KMS-11 (cell line): ENCODE measurements at regions not wholly inside any gene's neighbourhood (a gene's known extent, or its start where the extent isn't known, plus 50 kb on each side); places are given as distances from the start of the nearest gene placed in this dataset.

Experiments
- H2AFZ ChIP-seq: fragments of 200-600 bp; sonication (generic); 2 replicates; pipeline ENCODE4 v1.6.1; 2016; ENCODE audit warnings: antibody characterized with exemption, mixed run types, low read depth
- H3K27ac ChIP-seq: fragments of 200-600 bp; sonication (generic); 2 replicates; pipeline ENCODE4 v1.6.1; 2016; ENCODE audit warnings: mild to moderate bottlenecking, mixed run types
- H3K27me3 ChIP-seq: fragments of 200-600 bp; sonication (generic); 2 replicates; pipeline ENCODE4 v1.6.1; 2017; ENCODE audit warnings: mild to moderate bottlenecking, low read depth, mixed run types, moderate library complexity; ENCODE audit not compliant: insufficient read depth
- H3K36me3 ChIP-seq: fragments of 200-600 bp; sonication (generic); 2 replicates; pipeline ENCODE4 v1.6.1; 2017; ENCODE audit warnings: mild to moderate bottlenecking, mixed run types; ENCODE audit not compliant: insufficient read depth
- H3K4me1 ChIP-seq: fragments of 200-600 bp; sonication (generic); 2 replicates; pipeline ENCODE4 v1.6.1; 2016; ENCODE audit warnings: mild to moderate bottlenecking, low read depth, mixed run types; ENCODE audit not compliant: poor library complexity, severe bottlenecking
- H3K4me2 ChIP-seq: fragments of 200-600 bp; sonication (generic); 2 replicates; pipeline ENCODE4 v1.7.0; 2016; ENCODE audit warnings: mild to moderate bottlenecking, mixed run types
- H3K4me3 ChIP-seq: fragments of 200-600 bp; sonication (generic); IDR thresholded peaks from 2 replicates; pipeline ENCODE4 v1.6.1; 2017; ENCODE audit warnings: low read depth, low read length, mixed read lengths; ENCODE audit not compliant: insufficient read depth
- H3K79me2 ChIP-seq: fragments of 200-600 bp; sonication (generic); 2 replicates; pipeline ENCODE4 v1.6.1; 2016; ENCODE audit warnings: low read depth, mixed run types; ENCODE audit not compliant: insufficient read depth
- H3K9ac ChIP-seq: fragments of 200-600 bp; sonication (generic); 2 replicates; pipeline ENCODE4 v1.6.1; 2016; ENCODE audit warnings: mild to moderate bottlenecking, mixed run types
- H4K20me1 ChIP-seq: fragments of 200-600 bp; sonication (generic); 2 replicates; pipeline ENCODE4 v1.6.1; 2016; ENCODE audit warnings: mild to moderate bottlenecking, mixed run types; ENCODE audit not compliant: insufficient read depth
- CTCF ChIP-seq: fragments of 200-600 bp; sonication (generic); conservative IDR thresholded peaks from 2 replicates; pipeline ENCODE4 v1.6.1; 2017; ENCODE audit warnings: low read depth, mild to moderate bottlenecking, antibody characterized with exemption, low read length, moderate library complexity, mixed read lengths

GRCh38 chr4:125420526-125420925 lies 105.8 kb downstream of the FAT4 start:
- Histone ChIP-seq H2AFZ (no peak overlapping the region), H3K9ac (no peak overlapping the region), H4K20me1 (no peaks in the 10 kb centered on the region), H3K79me2 (no peaks in the 10 kb centered on the region), H3K4me2 (no peak overlapping the region), H3K4me1 (no peaks in the 10 kb centered on the region), H3K36me3 (no peaks in the 10 kb centered on the region), H3K27me3 (no peaks in the 10 kb centered on the region), H3K27ac (no peak overlapping the region), H3K4me3 (no peak overlapping the region)
- no peak for TF ChIP-seq CTCF

- Histone ChIP-seq H4K20me1 (no peaks in the 10 kb centered on the region), H3K4me1 (no peaks in the 10 kb centered on the region), H3K36me3 (no peaks in the 10 kb centered on the region), H3K27me3 (no peaks in the 10 kb centered on the region), H3K27ac (no peak overlapping the region), H3K4me3 (no peak overlapping the region), H2AFZ (no peak overlapping the region), H3K79me2 (no peaks in the 10 kb centered on the region), H3K9ac (no peak overlapping the region), H3K4me2 (no peak overlapping the region)
- TF ChIP-seq CTCF: no peak
Observed at GRCh38 chr4:125421547-125421946, 106.8 kb downstream of the FAT4 start.

GRCh38 chr4:125423124-125423523 lies 108.4 kb downstream of the FAT4 start:
- no peaks in the 10 kb centered on the region for H3K36me3 ChIP-seq

DNA sequence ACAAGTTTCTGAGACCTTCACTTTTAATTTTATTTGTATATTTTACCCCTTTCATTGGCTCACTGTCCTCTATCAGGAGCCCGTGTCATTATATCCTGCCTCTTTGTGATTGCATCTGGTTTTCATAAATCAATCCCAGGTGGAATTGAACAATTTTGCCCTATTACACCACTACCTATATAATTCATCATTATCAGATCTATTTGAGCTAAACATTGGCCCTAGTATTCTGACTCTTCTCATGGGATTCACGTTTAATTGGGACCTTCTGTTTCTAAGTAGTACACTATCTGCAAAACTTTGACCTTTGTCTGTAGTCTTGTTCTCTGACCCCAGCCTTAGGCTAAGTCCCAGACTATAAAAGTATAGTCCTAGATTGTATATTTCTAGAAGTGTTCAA lies 114.1 kb downstream of the FAT4 start:
- Histone ChIP-seq H4K20me1 (no peaks in the 10 kb centered on the region), H3K79me2 (no peaks in the 10 kb centered on the region), H3K9ac (no peak overlapping the region), H3K4me3 (no peak overlapping the region), H3K36me3 (no peaks in the 10 kb centered on the region), H3K27me3 (no peaks in the 10 kb centered on the region), H3K4me1 (no peaks in the 10 kb centered on the region), H2AFZ (no peak overlapping the region), H3K27ac (no peak overlapping the region), H3K4me2 (no peak overlapping the region)
- TF ChIP-seq CTCF: no peak

More at GRCh38 chr4:125423124-125423523, 108.4 kb downstream of the FAT4 start:
- Histone ChIP-seq H3K79me2 (no peaks in the 10 kb centered on the region), H3K4me2 (no peak overlapping the region), H3K9ac (no peak overlapping the region), H4K20me1 (no peaks in the 10 kb centered on the region), H3K27ac (no peak overlapping the region), H3K4me3 (no peak overlapping the region), H2AFZ (no peak overlapping the region), H3K4me1 (no peaks in the 10 kb centered on the region), H3K27me3 (no peaks in the 10 kb centered on the region)
- no peak for TF ChIP-seq CTCF
